ENCODE measurements at regions not wholly inside any gene's neighbourhood (a gene's known extent, or its start where the extent isn't known, plus 50 kb on each side); places are given as distances from the start of the nearest gene placed in this dataset.

DNA sequence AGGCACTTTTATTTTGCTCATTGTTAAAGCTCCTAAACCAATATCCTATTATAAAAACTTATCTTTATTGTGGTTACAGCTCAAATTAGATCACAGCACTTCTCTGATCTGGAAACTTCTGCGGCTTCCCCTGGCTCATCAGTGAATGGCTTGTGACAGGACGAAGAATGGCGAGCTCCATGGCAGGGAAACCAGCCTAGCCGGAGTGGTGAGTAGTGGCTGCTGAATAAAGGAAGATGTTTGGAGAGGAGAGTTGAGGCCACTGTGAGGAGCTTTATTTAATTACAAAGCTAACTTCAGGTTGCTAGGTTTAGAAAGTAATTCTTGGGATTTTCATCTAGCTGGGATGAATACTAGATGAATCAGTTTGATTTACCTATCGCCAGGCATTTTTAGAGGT lies 213.5 kb downstream of the CYRIA start:
- H3K27ac Mint-ChIP-seq = no peak overlapping the region
- DNase-seq = no peak
- H3K36me3 Mint-ChIP-seq = no peaks in the 10 kb centered on the region
- H3K4me1 Mint-ChIP-seq = no peaks in the 10 kb centered on the region
- H3K4me3 Mint-ChIP-seq = no peak overlapping the region
- peaks cover 0 to 5% (median 0%) of the 10 kb centered on the region in 3 donors for H3K27me3 Mint-ChIP-seq (ENCODE audit: low read depth in 3 of 3)
- no peaks in the 10 kb centered on the region for H3K9me3 Mint-ChIP-seq

DNA sequence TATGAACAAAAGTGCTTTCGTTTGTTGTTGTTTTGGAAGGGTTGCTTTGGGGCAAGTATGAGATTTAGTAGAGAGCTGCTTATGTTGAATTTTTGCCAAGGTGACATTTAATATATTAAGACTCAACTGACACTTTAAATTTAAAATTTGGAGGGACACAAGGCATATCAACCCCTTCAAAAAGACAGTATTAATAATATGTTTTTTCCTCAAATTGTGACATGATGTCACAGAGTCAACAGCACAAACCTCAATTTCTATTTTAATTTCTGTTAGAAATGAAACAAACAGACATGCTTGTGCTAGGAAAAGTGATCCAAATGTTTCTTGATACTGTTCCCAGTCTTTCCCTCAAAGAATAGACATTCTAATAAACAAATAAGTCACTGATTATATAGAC lies 218.9 kb downstream of the CYRIA start:
- H3K36me3 Mint-ChIP-seq = no peaks in the 10 kb centered on the region
- no peak overlapping the region for H3K27ac Mint-ChIP-seq
- H3K4me1 Mint-ChIP-seq = no peaks in the 10 kb centered on the region
- no peak for DNase-seq
- H3K9me3 Mint-ChIP-seq = no peaks in the 10 kb centered on the region
- no peak overlapping the region for H3K4me3 Mint-ChIP-seq
- H3K27me3 Mint-ChIP-seq (ENCODE audit: low read depth in 3 of 3) = peaks cover 3 to 7% (median 4%) of the 10 kb centered on the region in 3 donors

DNA sequence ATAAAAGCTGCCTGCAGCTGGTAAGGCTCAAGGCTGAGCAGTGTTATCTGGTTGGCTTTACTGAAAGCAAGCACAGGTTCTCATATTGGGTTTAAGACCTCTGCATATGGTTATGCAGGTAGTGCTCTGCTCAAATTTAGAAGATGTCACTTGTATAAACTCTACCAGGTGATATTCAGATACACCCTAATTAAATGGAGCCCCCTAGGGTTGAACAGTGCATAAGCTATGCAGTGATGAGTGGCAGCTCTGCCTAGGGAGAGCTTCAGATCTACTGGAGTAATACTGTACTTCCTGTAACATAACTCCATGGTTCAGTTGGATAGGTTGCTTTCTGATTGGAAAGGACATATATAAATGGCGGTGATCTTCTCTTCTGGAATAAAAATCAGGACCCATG lies 222.7 kb downstream of the CYRIA start:
- H3K27ac Mint-ChIP-seq = no peak overlapping the region
- no peaks in the 10 kb centered on the region for H3K9me3 Mint-ChIP-seq
- no peak overlapping the region for H3K4me3 Mint-ChIP-seq

DNA sequence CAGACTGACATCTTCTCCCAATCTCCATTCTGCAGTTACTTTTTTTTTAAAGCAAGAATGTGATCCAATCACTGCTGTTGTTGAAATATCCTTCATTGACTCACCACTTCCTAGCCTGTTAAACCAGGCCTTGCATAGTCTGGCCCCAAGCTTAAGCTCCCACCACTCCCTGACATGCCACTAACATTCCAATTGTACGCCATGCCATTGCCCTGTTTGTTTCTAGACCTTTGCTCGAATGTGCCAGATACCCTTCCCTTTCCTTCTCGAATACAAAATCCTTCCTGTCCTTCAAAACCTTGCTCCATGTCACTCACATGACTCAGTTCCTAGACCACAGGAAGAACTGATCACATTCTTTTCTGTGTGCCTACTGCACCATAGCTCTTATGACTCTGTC lies 224.2 kb downstream of the CYRIA start:
- Mint-ChIP-seq H3K9me3 (no peaks in the 10 kb centered on the region), H3K27ac (no peak overlapping the region), H3K4me1 (no peaks in the 10 kb centered on the region), H3K4me3 (no peak overlapping the region), H3K27me3 (ENCODE audit: low read depth in 3 of 3) (peaks cover 2 to 6% (median 4%) of the 10 kb centered on the region in 3 donors), H3K36me3 (no peaks in the 10 kb centered on the region)
- DNase-seq = no peak

More for the DNA sequence above, 222.7 kb downstream of the CYRIA start:
- H3K4me1 Mint-ChIP-seq = no peaks in the 10 kb centered on the region
- no peaks in the 10 kb centered on the region for H3K36me3 Mint-ChIP-seq
- peaks cover 4 to 6% (median 4%) of the 10 kb centered on the region in 3 donors for H3K27me3 Mint-ChIP-seq (ENCODE audit: low read depth in 3 of 3)
- DNase-seq = no peak

DNA sequence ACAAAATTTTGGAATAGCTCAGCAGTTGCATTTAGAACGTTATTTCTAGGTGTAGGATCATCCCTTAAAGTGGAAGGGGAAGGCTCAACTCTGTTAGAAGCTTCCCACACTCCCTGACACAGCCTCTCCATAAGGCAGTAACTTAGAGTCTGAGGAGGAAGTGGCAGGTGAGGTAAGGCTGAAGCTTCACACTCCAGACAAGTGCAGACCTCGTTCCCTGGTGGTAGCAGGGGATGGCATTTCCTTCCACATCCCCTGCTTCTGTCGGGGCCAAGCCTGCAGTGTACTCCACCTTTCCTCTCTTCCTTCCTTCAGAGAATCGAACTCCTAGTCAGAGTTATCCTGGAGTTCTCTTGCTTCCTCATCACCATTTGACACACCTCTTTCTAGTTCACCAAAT lies 224.7 kb downstream of the CYRIA start:
- no peaks in the 10 kb centered on the region for H3K36me3 Mint-ChIP-seq
- H3K27ac Mint-ChIP-seq = no peak overlapping the region

DNA sequence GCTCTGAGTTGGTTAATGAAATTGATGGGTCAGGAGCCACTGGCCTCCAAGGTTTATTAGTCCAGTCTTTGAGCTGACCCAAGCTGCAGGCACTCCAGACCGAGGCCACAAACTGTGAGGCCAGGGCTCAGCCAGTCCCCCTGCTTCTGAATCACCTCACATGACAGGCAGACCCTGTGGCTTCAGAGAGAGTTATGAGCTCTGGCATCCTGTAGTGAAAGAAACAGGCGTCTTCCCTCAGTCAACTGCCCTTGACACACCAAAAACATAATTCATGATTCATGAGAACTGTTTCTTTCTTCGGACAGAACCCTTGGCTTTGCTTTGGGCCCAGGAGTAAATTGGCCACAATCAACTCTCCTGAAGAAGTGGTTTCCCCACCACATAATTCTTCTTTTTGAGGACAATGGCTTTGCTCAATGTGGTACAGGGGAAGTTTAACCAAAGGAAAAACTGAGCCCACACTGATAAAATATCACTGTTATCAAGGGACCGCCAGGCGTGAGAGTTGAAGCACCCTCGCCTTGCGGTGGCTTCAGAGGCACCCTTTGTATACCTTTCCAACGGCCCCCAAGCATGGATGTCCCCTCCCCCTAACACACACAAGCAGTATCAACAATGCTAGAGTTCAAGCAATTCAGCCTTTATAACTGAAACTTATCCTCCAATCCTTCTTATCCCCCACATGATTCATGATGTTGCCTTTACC lies 226.9 kb downstream of the CYRIA start:
- H3K27ac Mint-ChIP-seq = no peak overlapping the region
- DNase-seq = no peak
- no peak overlapping the region for H3K4me3 Mint-ChIP-seq
- H3K36me3 Mint-ChIP-seq = no peaks in the 10 kb centered on the region
- no peaks in the 10 kb centered on the region for H3K4me1 Mint-ChIP-seq
- H3K27me3 Mint-ChIP-seq (ENCODE audit: low read depth in 3 of 3) = peaks cover 0 to 4% (median 0%) of the 10 kb centered on the region in 3 donors
- no peaks in the 10 kb centered on the region for H3K9me3 Mint-ChIP-seq

More for the DNA sequence above, 224.7 kb downstream of the CYRIA start:
- Mint-ChIP-seq H3K4me3 (no peak overlapping the region), H3K27me3 (ENCODE audit: low read depth in 3 of 3) (peaks cover 0 to 4% (median 4%) of the 10 kb centered on the region in 3 donors), H3K4me1 (no peaks in the 10 kb centered on the region), H3K9me3 (no peaks in the 10 kb centered on the region)
- no peak for DNase-seq

DNA sequence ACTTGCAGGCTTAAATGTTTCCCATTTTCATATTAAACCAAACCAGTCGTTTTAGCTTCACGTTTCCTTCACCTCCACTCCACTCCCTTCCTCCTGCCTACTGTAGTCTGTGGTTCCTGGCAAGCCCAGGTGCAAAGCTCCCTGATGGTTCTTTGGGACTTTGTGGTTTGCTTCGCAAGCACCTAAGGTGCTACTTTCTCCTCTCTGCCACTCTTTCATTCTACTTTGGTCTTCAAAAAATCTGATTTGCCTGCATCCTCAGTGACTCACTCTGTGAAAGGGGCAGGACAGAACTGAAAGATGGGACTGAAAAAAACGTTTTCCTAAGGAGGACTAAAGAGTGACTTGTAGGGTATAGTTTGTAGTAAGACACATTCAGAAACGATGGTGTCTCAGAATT lies 228.4 kb downstream of the CYRIA start:
- Mint-ChIP-seq H3K27me3 (ENCODE audit: low read depth in 3 of 3) (peaks cover 0 to 4% (median 0%) of the 10 kb centered on the region in 3 donors), H3K36me3 (no peaks in the 10 kb centered on the region)

DNA sequence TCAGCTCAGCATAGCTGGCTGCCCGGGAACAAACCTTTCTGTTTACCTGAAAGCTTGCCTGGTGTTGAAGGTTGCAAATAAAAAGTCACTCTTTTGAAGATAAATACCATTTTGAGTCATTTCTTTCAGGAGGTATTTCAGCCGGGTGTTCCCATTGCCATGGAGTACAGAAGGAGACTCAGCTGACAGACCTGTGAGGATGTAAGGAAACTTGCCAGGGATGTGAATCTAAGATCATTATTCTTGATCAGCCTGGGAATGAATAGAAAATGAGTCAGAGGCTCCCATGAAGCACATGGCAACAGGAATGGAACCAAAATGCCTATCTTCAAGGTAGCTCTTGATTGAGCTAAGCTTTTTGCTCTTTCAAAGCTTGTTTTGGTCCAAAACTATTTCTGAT lies 231.2 kb downstream of the CYRIA start:
- DNase-seq = no peak
- Mint-ChIP-seq H3K4me1 (no peaks in the 10 kb centered on the region), H3K27me3 (ENCODE audit: low read depth in 3 of 3) (peaks cover 0 to 6% (median 0%) of the 10 kb centered on the region in 3 donors), H3K4me3 (no peak overlapping the region), H3K9me3 (no peaks in the 10 kb centered on the region), H3K36me3 (no peaks in the 10 kb centered on the region), H3K27ac (no peak overlapping the region)

More for the DNA sequence above, 228.4 kb downstream of the CYRIA start:
- H3K4me3 Mint-ChIP-seq = no peak overlapping the region
- no peaks in the 10 kb centered on the region for H3K9me3 Mint-ChIP-seq
- no peaks in the 10 kb centered on the region for H3K4me1 Mint-ChIP-seq
- no peak for DNase-seq
- no peak overlapping the region for H3K27ac Mint-ChIP-seq

DNA sequence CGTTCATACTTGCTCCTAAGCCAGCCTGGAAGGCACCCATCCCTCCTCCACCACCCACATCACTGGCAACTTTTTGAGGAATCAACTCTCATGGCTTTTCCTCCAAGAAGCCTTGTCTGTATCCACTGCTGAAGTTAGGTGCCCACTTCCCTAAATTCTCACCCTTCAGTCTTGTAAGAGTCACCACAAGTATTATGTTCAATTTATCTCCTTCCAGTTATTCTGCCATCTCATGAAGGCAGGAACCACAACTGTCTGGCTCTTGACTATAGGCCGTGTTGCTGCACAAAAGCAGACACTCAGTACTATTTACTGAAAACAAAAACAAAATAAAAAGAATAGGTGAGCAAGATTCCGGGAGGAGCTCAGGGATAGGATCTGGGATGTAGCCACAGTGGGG lies 234.8 kb downstream of the CYRIA start:
- H3K4me1 Mint-ChIP-seq = no peaks in the 10 kb centered on the region
- H3K27me3 Mint-ChIP-seq (ENCODE audit: low read depth in 3 of 3) = peaks cover 0 to 3% (median 2%) of the 10 kb centered on the region in 3 donors
- H3K4me3 Mint-ChIP-seq = no peak overlapping the region
- no peak overlapping the region for H3K27ac Mint-ChIP-seq
- no peaks in the 10 kb centered on the region for H3K9me3 Mint-ChIP-seq
- no peaks in the 10 kb centered on the region for H3K36me3 Mint-ChIP-seq
- no peak for DNase-seq

DNA sequence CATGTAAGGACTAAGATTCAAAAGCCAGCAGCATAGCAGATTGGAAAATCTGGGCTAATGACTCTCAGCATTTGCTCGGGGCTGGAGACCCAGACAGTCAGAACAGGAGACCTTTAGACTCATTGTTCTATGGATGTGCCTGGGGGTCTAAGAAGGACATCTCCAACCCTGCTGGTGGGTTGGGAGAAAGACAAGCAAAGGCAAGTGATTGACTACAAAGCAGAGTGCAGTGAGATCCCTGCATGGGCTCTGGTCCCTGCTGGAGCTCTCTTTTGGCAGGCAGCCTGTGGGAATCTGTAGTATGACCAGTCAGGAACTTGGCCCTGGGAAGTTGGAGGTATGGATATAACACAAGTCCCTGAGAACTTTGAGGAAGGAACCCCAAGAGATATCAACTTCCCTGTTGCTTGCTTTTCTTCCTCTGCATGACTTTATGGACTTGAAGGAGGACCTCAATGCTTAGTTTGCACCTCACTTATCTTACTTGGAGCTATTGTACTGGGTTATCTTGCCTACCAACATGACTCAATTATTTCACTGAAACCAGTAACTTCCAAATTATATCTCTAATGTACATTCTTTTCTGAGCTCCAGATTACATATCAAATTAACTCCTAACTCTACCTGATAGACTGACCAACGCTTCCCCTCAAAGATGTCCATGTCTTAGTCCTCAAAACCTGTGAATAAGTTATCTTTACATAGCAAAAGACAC lies 236.0 kb downstream of the CYRIA start:
- H3K4me1 Mint-ChIP-seq = no peaks in the 10 kb centered on the region
- DNase-seq = no peak
- no peak overlapping the region for H3K4me3 Mint-ChIP-seq
- H3K27ac Mint-ChIP-seq = no peak overlapping the region
- H3K9me3 Mint-ChIP-seq = no peaks in the 10 kb centered on the region
- H3K36me3 Mint-ChIP-seq = no peaks in the 10 kb centered on the region
- H3K27me3 Mint-ChIP-seq (ENCODE audit: low read depth in 3 of 3) = peaks cover 0 to 3% (median 2%) of the 10 kb centered on the region in 3 donors

DNA sequence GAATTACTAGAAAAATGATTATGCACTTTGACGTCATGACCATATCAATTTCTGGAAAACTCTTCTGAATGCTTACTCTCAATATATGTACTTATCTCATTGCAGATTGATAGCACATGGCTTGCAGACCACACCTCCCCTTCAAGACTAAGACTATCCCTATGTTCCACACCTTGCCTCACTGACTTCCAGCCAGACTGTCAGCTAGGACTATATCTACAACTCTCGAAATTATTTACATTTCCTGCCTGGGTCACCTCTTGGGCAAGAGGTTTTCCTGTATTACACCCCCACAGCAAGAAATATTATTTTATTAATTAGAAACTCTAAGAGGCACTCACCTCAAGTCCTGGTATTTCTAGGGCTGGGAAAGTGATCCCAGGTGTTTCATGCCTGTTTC lies 236.6 kb downstream of the CYRIA start:
- Mint-ChIP-seq H3K27ac (no peak overlapping the region), H3K36me3 (no peaks in the 10 kb centered on the region), H3K9me3 (no peaks in the 10 kb centered on the region), H3K4me3 (no peak overlapping the region), H3K27me3 (ENCODE audit: low read depth in 3 of 3) (peaks cover 0 to 2% (median 2%) of the 10 kb centered on the region in 3 donors), H3K4me1 (no peaks in the 10 kb centered on the region)
- DNase-seq = no peak

DNA sequence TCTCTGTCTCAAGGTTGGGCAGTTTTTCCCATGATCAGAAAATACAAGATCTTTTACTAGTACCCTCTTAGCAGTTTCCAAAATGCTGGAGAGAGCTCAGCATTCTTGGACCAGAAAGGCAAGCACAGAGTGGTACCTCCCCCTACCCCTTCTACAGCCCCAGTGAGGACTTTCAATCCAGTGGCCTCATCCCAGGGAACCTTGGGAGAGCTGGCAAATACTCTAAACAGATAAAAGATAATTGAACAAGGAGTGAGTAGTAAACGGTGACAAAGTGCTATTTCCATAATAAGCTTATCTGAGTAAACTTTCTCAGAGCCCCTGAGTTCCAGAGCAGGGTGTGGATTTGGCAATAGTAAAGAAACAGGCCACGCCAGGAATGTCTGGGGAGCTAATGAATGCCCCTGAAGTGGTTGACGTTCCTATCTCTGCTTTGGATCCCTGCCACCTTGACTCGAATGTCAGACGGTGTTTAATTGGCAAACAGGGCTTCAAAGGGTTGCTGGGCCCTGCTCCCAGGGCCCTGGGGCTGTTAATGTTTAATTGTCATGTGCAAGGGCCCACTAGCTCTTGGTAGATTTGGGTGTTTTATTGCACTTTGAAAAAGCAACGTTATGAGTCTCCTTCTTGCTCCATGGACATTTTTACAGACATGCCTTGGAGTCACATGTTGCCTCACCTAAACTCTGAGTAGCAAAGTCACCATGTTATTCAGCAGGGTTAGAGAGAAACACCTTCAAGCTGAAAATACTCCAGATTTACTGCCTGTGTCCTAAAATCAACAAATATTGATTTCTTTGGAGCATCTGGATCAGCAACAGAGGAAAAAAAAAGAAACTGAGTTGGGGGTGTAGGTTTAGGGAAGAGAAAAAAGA lies 239.9 kb downstream of the CYRIA start:
- H3K4me1 Mint-ChIP-seq = no peaks in the 10 kb centered on the region
- H3K27me3 Mint-ChIP-seq (ENCODE audit: low read depth in 3 of 3) = peaks cover 0 to 3% (median 0%) of the 10 kb centered on the region in 3 donors

DNA sequence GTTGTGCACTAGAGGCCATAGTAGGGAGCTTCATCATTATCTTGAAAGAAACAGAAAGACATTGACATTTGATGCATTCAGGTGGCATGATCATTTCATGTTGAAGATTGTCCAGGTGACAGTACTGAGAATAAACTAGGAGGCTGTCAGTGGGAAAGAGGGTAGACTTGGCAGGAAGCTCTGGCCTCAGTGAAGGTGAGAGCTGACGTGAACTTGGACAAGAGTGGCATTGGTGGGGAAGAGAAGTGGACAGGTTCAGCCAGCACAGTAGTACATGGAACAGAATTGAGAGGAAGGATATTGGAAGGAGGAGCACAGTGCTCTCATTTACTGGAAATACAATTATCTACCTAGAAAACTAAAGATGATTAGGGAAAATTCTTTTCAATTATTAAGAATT lies 245.2 kb downstream of the CYRIA start:
- Mint-ChIP-seq H3K4me1 (no peaks in the 10 kb centered on the region), H3K4me3 (no peak overlapping the region), H3K36me3 (peaks cover 0 to under 1% (median 0%) of the 10 kb centered on the region in 3 donors), H3K9me3 (no peaks in the 10 kb centered on the region), H3K27me3 (ENCODE audit: low read depth in 3 of 3) (peaks cover 0 to 2% (median 0%) of the 10 kb centered on the region in 3 donors), H3K27ac (no peak overlapping the region)
- DNase-seq = no peak

More for the DNA sequence above, 239.9 kb downstream of the CYRIA start:
- Mint-ChIP-seq H3K27ac (no peak overlapping the region), H3K4me3 (no peak overlapping the region), H3K9me3 (no peaks in the 10 kb centered on the region), H3K36me3 (no peaks in the 10 kb centered on the region)
- no peak for DNase-seq

DNA sequence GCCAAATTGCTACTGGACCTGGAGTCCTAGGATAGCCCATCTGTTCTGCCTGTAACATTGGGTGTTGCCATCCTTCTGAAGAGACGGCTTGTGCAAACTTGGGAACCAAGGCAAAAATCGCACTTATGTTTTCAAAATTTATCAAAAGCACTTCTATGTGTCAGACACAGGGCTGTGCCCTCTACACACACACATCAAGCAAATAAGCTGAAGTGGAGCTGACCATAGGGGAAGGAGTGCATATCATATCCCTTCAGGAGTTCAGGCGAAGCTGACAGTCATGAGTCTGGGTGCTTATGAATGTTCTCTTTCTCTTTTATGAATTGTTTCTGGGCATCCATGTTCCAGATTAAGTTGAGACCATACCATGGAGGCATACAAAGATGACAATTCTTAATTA lies 247.9 kb downstream of the CYRIA start:
- H3K27ac Mint-ChIP-seq = no peak overlapping the region
- H3K9me3 Mint-ChIP-seq = no peaks in the 10 kb centered on the region
- H3K27me3 Mint-ChIP-seq (ENCODE audit: low read depth in 3 of 3) = peaks cover 0 to 3% (median 0%) of the 10 kb centered on the region in 3 donors
- no peaks in the 10 kb centered on the region for H3K4me1 Mint-ChIP-seq
- no peak overlapping the region for H3K4me3 Mint-ChIP-seq
- peaks cover 0 to 3% (median 0%) of the 10 kb centered on the region in 3 donors for H3K36me3 Mint-ChIP-seq
- no peak for DNase-seq
